Esophagus squamous epithelium (tissue), 5 donors: ENCODE measurements at regions not wholly inside any gene's neighbourhood (a gene's known extent, or its start where the extent isn't known, plus 50 kb on each side); places are given as distances from the start of the nearest gene placed in this dataset.

Experiments
- DNase-seq: peaks from one replicate; lab custom pipeline; 2025; lab: John Stamatoyannopoulos, UW
- H3K27ac ChIP-seq, 4 donors: fragments of 200-600 bp; sonication (generic); one replicate each; pipeline ENCODE4 v1.5.1; 2016 to 2019; ENCODE audit warnings: mild to moderate bottlenecking in 1 of 4
- H3K27me3 ChIP-seq, 4 donors: fragments of 200-600 bp; sonication (generic); 1 replicate in 3 of 4; 2 replicates in 1 of 4; pipeline versions ENCODE4 v1.5.1 to v1.6.0; 2017 to 2021; ENCODE audit warnings: antibody characterized with exemption in 1 of 4
- H3K36me3 ChIP-seq, 3 donors: fragments of 200-600 bp; sonication (generic); one replicate each; pipeline ENCODE4 v1.5.1; 2016 to 2019
- H3K4me1 ChIP-seq, 3 donors: fragments of 200-600 bp; sonication (generic); one replicate each; pipeline ENCODE4 v1.5.1; 2017 to 2019
- H3K4me3 ChIP-seq, 4 donors: fragments of 200-600 bp; sonication (generic); 1 replicate in 3 of 4; 2 replicates in 1 of 4; pipeline ENCODE4 v1.5.1; 2016 to 2019; ENCODE audit warnings: mild to moderate bottlenecking in 2 of 4, moderate library complexity in 1 of 4
- H3K9me3 ChIP-seq, 3 donors: fragments of 200-600 bp; sonication (generic); one replicate each; pipeline ENCODE4 v1.5.1; 2016 to 2019
- POLR2A ChIP-seq, 4 donors: fragments of 450-650 bp; IDR thresholded peaks; one replicate each; pipeline ENCODE4 v1.6.1; 2017; ENCODE audit warnings: antibody characterized with exemption in 4 of 4, mild to moderate bottlenecking in 4 of 4, moderate library complexity in 3 of 4
- WGBS, 2 donors: methylation state at CpG; one replicate each; pipeline ENCODE4 v1.1.5; 2018; 5-methylcytosine and 5-hydroxymethylcytosine counted together
- intact Hi-C: fragments of 100-400 bp; cut with DNase I; formaldehyde crosslinking; loops from one replicate; pipeline ENCODE4 v1.15.0; 2022
- TF ChIP-seq, protein P1 (sequence below), 6 experiments: fragments of 450-650 bp in 4 of 6; fragments of 200-600 bp in 2 of 6; sonication (generic) in 2 of 6; IDR thresholded peaks; one replicate each; pipeline ENCODE4 v1.5.1; 2016 to 2019; ENCODE audit warnings: antibody characterized with exemption in 6 of 6, mild to moderate bottlenecking in 4 of 6, moderate library complexity in 4 of 6
- donor health status: DM: yes; HTN: yes; CAD: no.

DNA sequence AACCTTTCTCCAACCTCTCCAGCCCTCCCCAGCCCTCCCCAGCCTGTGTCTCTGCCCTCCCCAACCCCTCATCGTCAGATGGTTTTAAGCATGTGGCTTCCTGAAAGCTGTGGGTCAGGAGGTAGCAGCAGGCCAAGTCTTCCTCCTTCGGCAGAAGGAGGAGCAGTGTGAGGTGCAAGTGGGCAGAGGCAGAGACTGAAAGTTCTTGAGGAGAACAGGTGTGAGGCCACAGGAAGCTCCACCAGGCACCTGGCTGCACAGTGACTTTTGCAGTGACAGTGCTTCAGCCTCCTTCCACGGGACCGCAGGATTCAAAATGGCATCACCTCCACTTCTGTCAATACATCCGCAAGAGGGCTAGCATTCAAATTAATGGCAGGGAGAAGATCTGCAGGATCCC lies 203.9 kb upstream of the LEF1 start:
- Histone ChIP-seq H3K27ac (no peak overlapping the region), H3K27me3 (peaks cover 0 to 33% (median 0%) of the 10 kb centered on the region in 4 donors), H3K36me3 (no peaks in the 10 kb centered on the region), H3K9me3 (no peaks in the 10 kb centered on the region), H3K4me3 (no peak overlapping the region), H3K4me1 (no peaks in the 10 kb centered on the region)
- 80 to 84% methylated on average over 3 to 4 of the region's 5 CpGs for WGBS, 2 donors
- DNase-seq: no peak
- intact Hi-C loops: no loop called here
- TF ChIP-seq POLR2A (IDR thresholded peaks at IDR 0.05): no peak
- TF ChIP-seq, protein P1, sequence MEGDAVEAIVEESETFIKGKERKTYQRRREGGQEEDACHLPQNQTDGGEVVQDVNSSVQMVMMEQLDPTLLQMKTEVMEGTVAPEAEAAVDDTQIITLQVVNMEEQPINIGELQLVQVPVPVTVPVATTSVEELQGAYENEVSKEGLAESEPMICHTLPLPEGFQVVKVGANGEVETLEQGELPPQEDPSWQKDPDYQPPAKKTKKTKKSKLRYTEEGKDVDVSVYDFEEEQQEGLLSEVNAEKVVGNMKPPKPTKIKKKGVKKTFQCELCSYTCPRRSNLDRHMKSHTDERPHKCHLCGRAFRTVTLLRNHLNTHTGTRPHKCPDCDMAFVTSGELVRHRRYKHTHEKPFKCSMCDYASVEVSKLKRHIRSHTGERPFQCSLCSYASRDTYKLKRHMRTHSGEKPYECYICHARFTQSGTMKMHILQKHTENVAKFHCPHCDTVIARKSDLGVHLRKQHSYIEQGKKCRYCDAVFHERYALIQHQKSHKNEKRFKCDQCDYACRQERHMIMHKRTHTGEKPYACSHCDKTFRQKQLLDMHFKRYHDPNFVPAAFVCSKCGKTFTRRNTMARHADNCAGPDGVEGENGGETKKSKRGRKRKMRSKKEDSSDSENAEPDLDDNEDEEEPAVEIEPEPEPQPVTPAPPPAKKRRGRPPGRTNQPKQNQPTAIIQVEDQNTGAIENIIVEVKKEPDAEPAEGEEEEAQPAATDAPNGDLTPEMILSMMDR (IDR thresholded peaks at IDR 0.05): no peak

GRCh38 chr4:108371282-108371681 lies 202.6 kb upstream of the LEF1 start:
- Histone ChIP-seq H3K9me3 (no peaks in the 10 kb centered on the region), H3K27ac (no peak overlapping the region), H3K4me3 (no peak overlapping the region), H3K27me3 (peaks cover 0 to 33% (median 0%) of the 10 kb centered on the region in 4 donors), H3K36me3 (no peaks in the 10 kb centered on the region), H3K4me1 (no peaks in the 10 kb centered on the region)
- TF ChIP-seq POLR2A (IDR thresholded peaks at IDR 0.05): no peak
- TF ChIP-seq, protein P1 (IDR thresholded peaks at IDR 0.05): no peak
- no peak for DNase-seq
- intact Hi-C loops: no loop called here
- 78 to 86% methylated on average over 7 to 8 of the region's 8 CpGs for WGBS, 2 donors

DNA sequence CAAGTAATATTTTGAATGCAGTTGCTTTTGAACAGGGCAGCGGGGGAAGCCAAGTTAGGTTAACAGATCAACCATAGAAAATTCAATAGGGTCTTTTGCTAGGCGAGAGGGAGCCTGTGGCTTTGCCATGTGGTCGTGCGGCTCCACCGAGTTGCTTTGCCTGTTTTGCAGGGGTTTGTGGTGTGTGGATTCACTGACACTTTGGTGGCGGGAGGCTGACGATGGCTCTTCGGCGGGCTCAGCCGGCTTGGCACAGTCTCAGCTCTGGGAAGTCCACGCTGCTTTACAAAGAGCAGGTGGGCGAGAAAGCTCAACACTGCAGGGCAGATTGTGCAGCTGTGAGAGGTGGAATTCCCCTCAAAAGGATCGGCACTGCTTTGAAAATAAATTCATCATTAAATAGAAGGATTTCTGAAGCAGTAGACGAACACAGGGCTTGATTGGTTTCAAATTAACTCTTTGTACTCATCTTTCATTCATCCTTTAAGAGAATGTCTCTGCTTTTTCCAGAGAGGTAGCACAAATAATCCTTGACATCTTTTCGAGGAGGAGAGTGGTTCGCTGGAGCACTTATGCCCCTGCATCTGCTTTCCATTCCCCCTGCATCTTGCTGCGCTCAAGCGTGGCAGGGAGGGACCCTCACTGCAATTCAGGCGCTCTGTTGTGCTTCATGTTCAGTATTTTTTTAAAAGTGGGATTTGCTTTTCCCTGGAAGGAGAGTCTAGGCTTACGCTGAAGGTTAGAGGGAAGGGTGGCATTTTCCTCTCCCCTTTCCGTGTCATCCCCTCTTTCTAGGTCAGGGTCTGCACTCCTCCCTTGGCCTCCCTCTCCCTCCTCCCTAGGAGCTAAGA lies 201.8 kb upstream of the LEF1 start:
- H3K4me3 ChIP-seq: no peak overlapping the region
- no peak for DNase-seq
- 49% methylated on average over 20 to 21 of the region's 21 CpGs for WGBS, 2 donors
- H3K27ac ChIP-seq: no peak overlapping the region
- H3K9me3 ChIP-seq: no peaks in the 10 kb centered on the region
- no peaks in the 10 kb centered on the region for H3K4me1 ChIP-seq
- intact Hi-C loops: no loop called here
- TF ChIP-seq, protein P1 (IDR thresholded peaks at IDR 0.05): no peak
- no peak for TF ChIP-seq POLR2A (IDR thresholded peaks at IDR 0.05)
- no peaks in the 10 kb centered on the region for H3K36me3 ChIP-seq
- H3K27me3 ChIP-seq: peaks cover 0 to 33% (median 0%) of the 10 kb centered on the region in 4 donors

DNA sequence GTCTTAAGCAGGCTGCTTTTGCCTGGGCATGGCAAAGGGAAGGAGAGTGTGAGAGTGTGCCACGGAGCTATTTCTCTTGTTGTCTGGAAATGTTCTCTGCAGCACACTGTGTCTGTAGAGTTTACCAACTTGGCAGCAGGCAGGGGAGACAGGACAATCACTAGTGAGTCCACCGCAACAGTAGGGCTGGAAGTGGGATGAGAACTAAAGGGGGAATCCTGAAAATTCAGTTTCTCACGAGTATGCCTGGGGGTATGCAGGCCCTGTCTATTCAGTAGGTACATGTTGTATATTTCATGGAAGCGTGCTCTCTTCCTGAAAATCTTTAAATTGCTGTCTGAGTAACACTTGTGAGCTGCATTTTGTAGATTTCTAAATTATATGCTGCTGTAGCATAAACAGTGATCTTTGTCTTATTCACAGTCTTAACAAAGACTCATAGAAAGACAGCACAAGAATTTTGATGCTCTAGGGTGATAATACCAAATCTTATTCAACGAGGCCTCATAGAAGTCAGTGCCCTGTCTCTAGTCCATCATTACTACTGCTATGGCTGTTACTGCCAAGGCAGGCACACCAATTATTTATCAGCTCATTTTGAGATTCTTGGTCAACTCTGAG lies 200.4 kb upstream of the LEF1 start:
- no peak for DNase-seq
- intact Hi-C loops: no loop called here
- Histone ChIP-seq H3K36me3 (no peaks in the 10 kb centered on the region), H3K4me3 (no peak overlapping the region), H3K27ac (no peak overlapping the region), H3K9me3 (no peaks in the 10 kb centered on the region), H3K27me3 (peaks cover 0 to 33% (median 0%) of the 10 kb centered on the region in 4 donors), H3K4me1 (no peaks in the 10 kb centered on the region)
- no peak for TF ChIP-seq POLR2A (IDR thresholded peaks at IDR 0.05)
- TF ChIP-seq, protein P1 (IDR thresholded peaks at IDR 0.05): no peak
- WGBS, 2 donors: 70 to 73% methylated on average over 5 of the region's 5 CpGs

DNA sequence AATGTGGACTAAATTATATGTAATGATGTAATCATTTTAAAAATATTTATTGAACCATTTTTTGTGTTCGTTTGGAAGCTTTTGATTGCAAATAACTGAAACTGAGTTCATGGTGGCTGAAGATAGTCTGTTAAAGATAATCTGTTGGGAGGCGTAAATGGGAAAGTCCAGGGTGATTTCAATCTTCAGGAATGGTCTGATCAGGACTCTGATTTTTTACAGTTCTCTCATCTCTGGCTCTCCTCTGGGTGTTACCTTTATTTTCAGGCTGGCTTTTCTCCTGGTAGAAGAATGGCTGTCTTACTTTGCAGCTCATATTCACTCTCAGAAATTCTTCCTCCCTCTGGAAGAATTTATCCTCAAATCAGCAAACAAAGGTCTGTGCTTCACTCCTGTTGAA lies 199.0 kb upstream of the LEF1 start:
- Histone ChIP-seq H3K9me3 (no peaks in the 10 kb centered on the region), H3K4me1 (no peaks in the 10 kb centered on the region), H3K4me3 (no peak overlapping the region), H3K27ac (no peak overlapping the region), H3K27me3 (peaks cover 0 to 31% (median 0%) of the 10 kb centered on the region in 4 donors), H3K36me3 (no peaks in the 10 kb centered on the region)
- TF ChIP-seq, protein P1 (IDR thresholded peaks at IDR 0.05): no peak
- TF ChIP-seq POLR2A (IDR thresholded peaks at IDR 0.05): no peak
- 66 to 81% methylated on average over 2 of the region's 2 CpGs for WGBS, 2 donors
- intact Hi-C loops: no loop called here
- DNase-seq: no peak
